HG02763 (cell line): ENCODE measurements at regions not wholly inside any gene's neighbourhood (a gene's known extent, or its start where the extent isn't known, plus 50 kb on each side); places are given as distances from the start of the nearest gene placed in this dataset.

Source experiments
- ATAC-seq: cut with Tn5 transposase; IDR thresholded peaks from one replicate; pipeline ENCODE4 v1.9.1; 2021; ENCODE audit warnings: mild to moderate bottlenecking, moderate library complexity; ENCODE audit not compliant: unreplicated experiment

GRCh38 chrX:139293991-139294390 is 236.5 kb upstream of the F9 start:
- ATAC-seq, result no peak

- ATAC-seq, result no peak
Observed at GRCh38 chrX:139290310-139290709, 240.2 kb upstream of the F9 start.

- ATAC-seq, result no peak
Observed at GRCh38 chrX:139287155-139287924, 243.2 kb upstream of the F9 start.

- no peak for ATAC-seq
Observed at GRCh38 chrX:139286342-139286741, 244.2 kb upstream of the F9 start.

- no peak for ATAC-seq
Observed at GRCh38 chrX:139267851-139268250, 262.7 kb upstream of the F9 start.

GRCh38 chrX:139246295-139246694 is 284.2 kb upstream of the F9 start:
- no peak for ATAC-seq

- no peak for ATAC-seq
Observed at GRCh38 chrX:139237141-139237540, 293.4 kb upstream of the F9 start.

- no peak for ATAC-seq
Observed at GRCh38 chrX:139234898-139235297, 295.6 kb upstream of the F9 start.

- ATAC-seq, result no peak
Observed at GRCh38 chrX:139224953-139225665, 305.4 kb upstream of the F9 start.

- ATAC-seq, result no peak
Observed at GRCh38 chrX:139222511-139223200, 307.9 kb upstream of the F9 start.

- no peak for ATAC-seq
Observed at GRCh38 chrX:139213241-139213709, 317.3 kb upstream of the F9 start.

GRCh38 chrX:139211568-139212182 is 318.9 kb upstream of the F9 start:
- no peak for ATAC-seq

- ATAC-seq, result no peak
Observed at GRCh38 chrX:139209342-139209741, 321.2 kb upstream of the F9 start.

- no peak for ATAC-seq
Observed at GRCh38 chrX:139207655-139208054, 322.9 kb upstream of the F9 start.

GRCh38 chrX:139206914-139207313 is 323.6 kb upstream of the F9 start:
- no peak for ATAC-seq

- ATAC-seq, result no peak
Observed at GRCh38 chrX:139204898-139205667, 325.5 kb upstream of the F9 start.

GRCh38 chrX:139204571-139204897 is 326.0 kb upstream of the F9 start:
- no peak for ATAC-seq

GRCh38 chrX:139203651-139204570 is 326.6 kb upstream of the F9 start:
- no peak for ATAC-seq

- ATAC-seq, result no peak
Observed at GRCh38 chrX:139202742-139203420, 327.7 kb upstream of the F9 start.
